Esophagus squamous epithelium (tissue), 5 donors: ENCODE measurements at regions not wholly inside any gene's neighbourhood (a gene's known extent, or its start where the extent isn't known, plus 50 kb on each side); places are given as distances from the start of the nearest gene placed in this dataset.

ENCODE experiments used
- DNase-seq: peaks from one replicate; lab custom pipeline; 2025; lab: John Stamatoyannopoulos, UW
- H3K27ac ChIP-seq, 4 donors: fragments of 200-600 bp; sonication (generic); one replicate each; pipeline ENCODE4 v1.5.1; 2016 to 2019; ENCODE audit warnings: mild to moderate bottlenecking in 1 of 4
- H3K27me3 ChIP-seq, 4 donors: fragments of 200-600 bp; sonication (generic); 1 replicate in 3 of 4; 2 replicates in 1 of 4; pipeline versions ENCODE4 v1.5.1 to v1.6.0; 2017 to 2021; ENCODE audit warnings: antibody characterized with exemption in 1 of 4
- H3K36me3 ChIP-seq, 3 donors: fragments of 200-600 bp; sonication (generic); one replicate each; pipeline ENCODE4 v1.5.1; 2016 to 2019
- H3K4me1 ChIP-seq, 3 donors: fragments of 200-600 bp; sonication (generic); one replicate each; pipeline ENCODE4 v1.5.1; 2017 to 2019
- H3K4me3 ChIP-seq, 4 donors: fragments of 200-600 bp; sonication (generic); 1 replicate in 3 of 4; 2 replicates in 1 of 4; pipeline ENCODE4 v1.5.1; 2016 to 2019; ENCODE audit warnings: mild to moderate bottlenecking in 2 of 4, moderate library complexity in 1 of 4
- H3K9me3 ChIP-seq, 3 donors: fragments of 200-600 bp; sonication (generic); one replicate each; pipeline ENCODE4 v1.5.1; 2016 to 2019
- POLR2A ChIP-seq, 4 donors: fragments of 450-650 bp; IDR thresholded peaks; one replicate each; pipeline ENCODE4 v1.6.1; 2017; ENCODE audit warnings: antibody characterized with exemption in 4 of 4, mild to moderate bottlenecking in 4 of 4, moderate library complexity in 3 of 4
- WGBS, 2 donors: methylation state at CpG; one replicate each; pipeline ENCODE4 v1.1.5; 2018; 5-methylcytosine and 5-hydroxymethylcytosine counted together
- intact Hi-C: fragments of 100-400 bp; cut with DNase I; formaldehyde crosslinking; loops from one replicate; pipeline ENCODE4 v1.15.0; 2022
- TF ChIP-seq, protein P1 (sequence below), 6 experiments: fragments of 450-650 bp in 4 of 6; fragments of 200-600 bp in 2 of 6; sonication (generic) in 2 of 6; IDR thresholded peaks; one replicate each; pipeline ENCODE4 v1.5.1; 2016 to 2019; ENCODE audit warnings: antibody characterized with exemption in 6 of 6, mild to moderate bottlenecking in 4 of 6, moderate library complexity in 4 of 6
- donor health status: DM: yes; HTN: yes; CAD: no.

DNA sequence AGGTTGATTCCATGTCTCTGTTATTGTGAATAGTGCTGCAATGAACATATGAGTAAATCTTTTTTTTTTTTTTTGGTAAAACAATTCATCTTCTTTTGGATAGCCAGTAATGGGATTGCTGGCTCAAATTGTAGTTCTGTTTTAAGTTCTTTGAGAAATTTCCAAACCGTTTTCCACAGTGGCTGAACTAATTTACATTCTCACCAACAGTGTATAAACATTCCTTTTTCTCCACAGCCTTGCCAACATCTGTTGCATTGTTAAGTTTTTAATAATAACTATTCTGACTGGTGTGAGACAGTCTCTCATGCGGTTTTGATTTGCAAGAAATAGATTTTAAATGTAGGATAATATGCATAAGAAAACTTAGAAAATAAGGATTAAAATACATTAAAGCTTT, 279.0 kb upstream of the EPHA3 start:
- no peaks in the 10 kb centered on the region for H3K4me1 ChIP-seq
- H3K9me3 ChIP-seq, result no peaks in the 10 kb centered on the region
- no peak overlapping the region for H3K27ac ChIP-seq
- H3K36me3 ChIP-seq, result no peaks in the 10 kb centered on the region
- no peak overlapping the region for H3K4me3 ChIP-seq
- TF ChIP-seq, protein P1, sequence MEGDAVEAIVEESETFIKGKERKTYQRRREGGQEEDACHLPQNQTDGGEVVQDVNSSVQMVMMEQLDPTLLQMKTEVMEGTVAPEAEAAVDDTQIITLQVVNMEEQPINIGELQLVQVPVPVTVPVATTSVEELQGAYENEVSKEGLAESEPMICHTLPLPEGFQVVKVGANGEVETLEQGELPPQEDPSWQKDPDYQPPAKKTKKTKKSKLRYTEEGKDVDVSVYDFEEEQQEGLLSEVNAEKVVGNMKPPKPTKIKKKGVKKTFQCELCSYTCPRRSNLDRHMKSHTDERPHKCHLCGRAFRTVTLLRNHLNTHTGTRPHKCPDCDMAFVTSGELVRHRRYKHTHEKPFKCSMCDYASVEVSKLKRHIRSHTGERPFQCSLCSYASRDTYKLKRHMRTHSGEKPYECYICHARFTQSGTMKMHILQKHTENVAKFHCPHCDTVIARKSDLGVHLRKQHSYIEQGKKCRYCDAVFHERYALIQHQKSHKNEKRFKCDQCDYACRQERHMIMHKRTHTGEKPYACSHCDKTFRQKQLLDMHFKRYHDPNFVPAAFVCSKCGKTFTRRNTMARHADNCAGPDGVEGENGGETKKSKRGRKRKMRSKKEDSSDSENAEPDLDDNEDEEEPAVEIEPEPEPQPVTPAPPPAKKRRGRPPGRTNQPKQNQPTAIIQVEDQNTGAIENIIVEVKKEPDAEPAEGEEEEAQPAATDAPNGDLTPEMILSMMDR (IDR thresholded peaks at IDR 0.05), result no peak
- no peak for TF ChIP-seq POLR2A (IDR thresholded peaks at IDR 0.05)
- DNase-seq, result no peak
- 42 to 47% methylated on average over 2 of the region's 2 CpGs for WGBS, 2 donors
- no peaks in the 10 kb centered on the region for H3K27me3 ChIP-seq
- intact Hi-C loops, result no loop called here

DNA sequence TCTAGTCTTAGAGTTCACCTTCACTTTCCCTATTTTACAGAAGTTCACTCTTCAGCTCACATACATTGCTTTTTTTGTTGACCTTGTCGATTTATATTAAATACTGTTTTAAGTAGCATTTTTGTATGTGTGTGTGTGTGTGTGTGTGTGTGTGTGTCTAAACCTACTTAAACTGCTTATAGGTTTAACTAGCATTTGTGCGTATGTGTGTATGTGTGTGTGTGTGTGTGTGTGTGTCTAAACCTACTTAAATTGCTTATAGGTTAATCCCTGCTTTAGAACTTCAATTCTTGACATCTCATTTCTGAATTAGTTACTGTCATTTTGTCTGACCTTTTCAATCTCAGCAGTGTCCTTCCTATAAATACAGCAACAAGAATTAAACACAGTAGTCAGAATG, 254.8 kb upstream of the EPHA3 start:
- WGBS, 2 donors, result 87 to 93% methylated on average over 2 of the region's 2 CpGs
- TF ChIP-seq, protein P1 (IDR thresholded peaks at IDR 0.05), result no peak
- no peak for TF ChIP-seq POLR2A (IDR thresholded peaks at IDR 0.05)
- Histone ChIP-seq H3K9me3 (no peaks in the 10 kb centered on the region), H3K36me3 (no peaks in the 10 kb centered on the region), H3K4me3 (no peak overlapping the region), H3K27ac (no peak overlapping the region), H3K4me1 (no peaks in the 10 kb centered on the region), H3K27me3 (no peaks in the 10 kb centered on the region)
- no peak for DNase-seq
- intact Hi-C loops, result no loop called here

DNA sequence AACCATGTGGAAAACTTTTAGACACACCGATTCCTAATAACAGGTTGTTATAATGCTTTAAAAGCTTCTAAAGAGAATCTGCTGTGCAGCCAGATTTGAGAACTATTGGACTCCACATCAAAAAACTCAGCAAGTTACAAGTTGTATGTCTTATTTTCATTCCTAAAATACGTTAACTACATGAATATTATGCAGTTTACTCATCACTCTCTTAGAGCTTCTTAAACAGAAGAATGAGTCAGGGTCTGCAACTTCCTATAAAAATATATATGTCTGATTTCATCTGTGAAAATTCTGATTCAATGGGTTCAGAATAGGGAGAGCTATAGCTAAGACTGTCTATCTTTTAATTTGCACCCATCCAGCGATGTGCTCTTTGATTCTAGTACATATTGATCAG, 244.2 kb upstream of the EPHA3 start:
- no peaks in the 10 kb centered on the region for H3K4me1 ChIP-seq
- H3K27me3 ChIP-seq, result no peaks in the 10 kb centered on the region
- no peak for DNase-seq
- no peak overlapping the region for H3K27ac ChIP-seq
- TF ChIP-seq, protein P1 (IDR thresholded peaks at IDR 0.05), result no peak
- no peak for TF ChIP-seq POLR2A (IDR thresholded peaks at IDR 0.05)
- intact Hi-C loops, result no loop called here
- 62 to 66% methylated on average over 3 of the region's 3 CpGs for WGBS, 2 donors
- H3K36me3 ChIP-seq, result no peaks in the 10 kb centered on the region
- H3K9me3 ChIP-seq, result no peaks in the 10 kb centered on the region
- no peak overlapping the region for H3K4me3 ChIP-seq

DNA sequence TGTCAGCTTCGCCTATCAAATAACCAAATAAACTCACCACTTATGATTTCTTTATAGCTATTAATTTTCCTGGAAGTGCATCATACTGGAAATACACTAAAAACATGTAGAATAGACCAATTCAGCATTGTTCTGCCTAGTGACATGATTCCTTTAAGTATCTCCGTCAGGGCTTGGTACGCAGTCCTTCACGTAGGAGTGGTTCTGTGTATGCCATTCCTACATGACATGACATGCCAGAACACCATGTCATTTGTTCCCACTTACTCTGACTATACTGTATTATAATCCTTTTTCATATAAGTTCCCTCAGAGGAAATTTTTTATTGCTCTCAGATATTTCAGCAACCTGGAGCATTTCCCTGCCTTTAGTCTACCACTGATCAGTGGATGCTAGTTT, 230.7 kb upstream of the EPHA3 start:
- WGBS, 2 donors, result 51 to 54% methylated on average over 4 of the region's 4 CpGs
- H3K27ac ChIP-seq, result no peak overlapping the region
- DNase-seq, result no peak
- H3K9me3 ChIP-seq, result no peaks in the 10 kb centered on the region
- H3K4me1 ChIP-seq, result no peaks in the 10 kb centered on the region
- H3K4me3 ChIP-seq, result no peak overlapping the region
- H3K27me3 ChIP-seq, result no peaks in the 10 kb centered on the region
- H3K36me3 ChIP-seq, result no peaks in the 10 kb centered on the region
- intact Hi-C loops, result no loop called here
- TF ChIP-seq, protein P1 (IDR thresholded peaks at IDR 0.05), result no peak
- no peak for TF ChIP-seq POLR2A (IDR thresholded peaks at IDR 0.05)

DNA sequence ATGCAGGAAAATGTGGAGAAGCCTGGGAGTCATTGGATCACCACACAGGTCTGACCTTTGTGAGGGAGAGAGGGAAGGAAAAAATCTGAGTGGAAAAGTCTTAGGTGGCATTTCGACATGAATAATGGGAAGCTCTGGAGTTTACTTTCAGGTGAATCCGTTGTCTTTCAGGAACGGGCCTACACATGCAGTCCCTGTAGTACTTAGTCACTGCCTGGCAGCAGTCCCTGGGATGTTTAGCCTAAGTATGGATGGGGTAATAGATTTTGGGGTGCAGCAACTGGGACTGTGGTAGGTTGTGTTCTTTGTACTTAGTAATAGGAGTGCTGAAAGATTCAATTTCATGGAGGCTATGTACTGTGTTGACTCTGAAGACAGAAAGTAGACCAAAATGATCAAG, 227.5 kb upstream of the EPHA3 start:
- intact Hi-C loops, result no loop called here
- TF ChIP-seq, protein P1 (IDR thresholded peaks at IDR 0.05), result no peak
- TF ChIP-seq POLR2A (IDR thresholded peaks at IDR 0.05), result no peak
- no peaks in the 10 kb centered on the region for H3K27me3 ChIP-seq
- no peak overlapping the region for H3K4me3 ChIP-seq
- no peaks in the 10 kb centered on the region for H3K9me3 ChIP-seq
- DNase-seq, result no peak
- 44% methylated on average over 3 of the region's 3 CpGs for WGBS, 2 donors
- H3K27ac ChIP-seq, result no peak overlapping the region
- H3K36me3 ChIP-seq, result no peaks in the 10 kb centered on the region
- no peaks in the 10 kb centered on the region for H3K4me1 ChIP-seq
